GM19372 (cell line): ENCODE measurements at regions not wholly inside any gene's neighbourhood (a gene's known extent, or its start where the extent isn't known, plus 50 kb on each side); places are given as distances from the start of the nearest gene placed in this dataset.
"Not testable (repeated sequence)": the region's sequence is repeated elsewhere in the genome, so short reads cannot be mapped to it uniquely, and the experiment has no call there.

ENCODE experiments used
- ATAC-seq: cut with Tn5 transposase; IDR thresholded peaks from one replicate; pipeline ENCODE4 v1.9.1; 2021; ENCODE audit warnings: mild to moderate bottlenecking, low read depth, moderate library complexity; ENCODE audit not compliant: unreplicated experiment

GRCh38 chr3:81891055-81891895 is 129.8 kb upstream of the GBE1 start:
- ATAC-seq, result no peak

GRCh38 chr3:81888914-81889557 is 127.6 kb upstream of the GBE1 start:
- ATAC-seq, result no peak

DNA sequence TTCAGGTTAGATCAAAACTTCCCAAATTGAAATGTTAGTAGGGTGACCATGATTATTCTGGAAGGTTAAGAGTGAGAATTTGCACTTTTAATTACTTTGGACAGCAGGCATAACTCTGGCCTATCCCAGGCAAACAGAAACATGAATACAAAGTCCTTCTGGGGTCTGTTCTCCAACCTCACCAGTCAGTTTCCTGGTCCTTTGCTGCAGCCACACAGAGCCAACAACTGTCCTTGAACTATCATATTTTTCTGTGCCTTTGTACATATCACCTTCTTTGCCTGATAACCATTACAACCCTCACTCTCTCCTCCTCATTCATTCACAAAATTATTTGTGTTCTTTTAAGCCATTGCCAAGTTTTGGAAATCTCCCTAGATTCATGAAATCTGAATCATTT is 126.0 kb upstream of the GBE1 start:
- no peak for ATAC-seq

DNA sequence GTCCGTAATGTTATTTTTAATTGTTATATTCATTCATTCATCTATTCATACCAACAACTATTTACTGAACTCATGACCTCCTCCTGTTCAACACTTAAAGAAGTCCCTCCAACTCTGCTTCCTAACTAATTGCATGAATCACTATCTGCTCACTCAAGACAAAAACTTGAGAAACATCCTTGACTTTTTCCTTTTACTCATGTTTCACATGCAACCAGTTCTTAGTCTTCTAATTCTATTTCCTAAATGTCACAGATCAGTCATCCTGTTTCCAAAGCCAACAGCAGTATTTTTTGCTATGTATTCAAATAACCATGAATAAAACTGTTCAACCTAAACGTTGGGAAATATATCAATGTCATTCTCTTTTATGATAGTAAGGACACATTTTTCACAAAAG is 124.6 kb upstream of the GBE1 start:
- no peak for ATAC-seq

DNA sequence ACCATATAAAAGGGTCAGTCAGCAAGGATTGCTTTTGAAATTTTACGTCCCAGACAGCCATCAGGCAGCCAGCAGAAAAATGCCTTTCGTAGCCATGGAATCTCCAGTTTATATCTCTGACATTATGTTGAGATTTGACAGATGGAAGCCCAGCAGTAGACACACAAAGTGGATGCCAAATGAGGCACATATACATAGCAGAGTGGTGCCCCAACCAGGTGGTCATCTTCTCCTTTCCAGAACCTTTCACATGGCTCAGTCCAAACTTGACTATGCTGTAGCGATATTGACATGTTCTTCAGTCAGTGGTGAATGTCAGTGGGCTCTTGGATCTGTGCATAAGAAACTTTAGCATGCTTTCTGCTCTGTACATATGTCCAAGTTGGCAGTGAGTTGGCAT is 123.3 kb upstream of the GBE1 start:
- ATAC-seq, result no peak

DNA sequence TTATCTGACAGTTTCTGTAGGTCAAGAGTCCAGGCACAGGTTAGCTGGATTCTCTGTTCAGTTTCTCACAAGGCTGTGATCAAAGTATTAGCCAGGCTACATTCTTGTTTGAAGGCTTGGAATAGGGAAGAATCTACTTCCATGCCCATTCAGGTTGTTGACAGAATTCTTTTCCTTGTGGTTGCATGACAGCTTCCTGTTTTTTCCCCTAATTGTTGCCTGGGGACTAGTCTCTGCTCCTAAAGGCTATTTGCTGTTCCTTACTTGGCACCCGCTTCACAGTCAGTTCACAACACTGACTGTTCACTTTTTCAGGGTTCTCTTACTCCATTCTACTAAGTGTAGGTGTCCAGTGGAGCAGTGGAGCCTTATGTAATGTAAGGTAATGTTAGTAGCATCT is 115.4 kb upstream of the GBE1 start:
- no peak for ATAC-seq

- ATAC-seq, result no peak
Measured at GRCh38 chr3:81874738-81875137, 113.3 kb upstream of the GBE1 start.

DNA sequence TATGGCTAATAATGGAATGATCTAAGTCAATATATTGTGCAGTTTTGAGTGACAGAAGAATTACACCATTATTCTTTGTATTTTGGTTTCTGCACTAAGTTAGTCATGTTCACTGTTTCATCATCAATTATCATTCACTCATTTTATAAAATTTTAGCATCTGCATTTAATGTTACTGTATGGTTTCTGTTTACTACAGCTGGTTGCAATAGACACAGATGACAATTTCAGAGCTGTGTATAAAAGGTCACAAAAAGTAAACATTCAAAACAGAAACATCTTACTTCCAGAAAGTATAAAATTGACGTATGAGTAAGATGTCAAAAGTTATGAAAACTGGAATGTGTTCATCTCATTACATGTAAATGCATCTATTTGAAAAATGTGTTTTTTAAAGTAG is 111.1 kb upstream of the GBE1 start:
- ATAC-seq, result no peak

GRCh38 chr3:81871358-81872155 is 110.1 kb upstream of the GBE1 start:
- ATAC-seq, result no peak

DNA sequence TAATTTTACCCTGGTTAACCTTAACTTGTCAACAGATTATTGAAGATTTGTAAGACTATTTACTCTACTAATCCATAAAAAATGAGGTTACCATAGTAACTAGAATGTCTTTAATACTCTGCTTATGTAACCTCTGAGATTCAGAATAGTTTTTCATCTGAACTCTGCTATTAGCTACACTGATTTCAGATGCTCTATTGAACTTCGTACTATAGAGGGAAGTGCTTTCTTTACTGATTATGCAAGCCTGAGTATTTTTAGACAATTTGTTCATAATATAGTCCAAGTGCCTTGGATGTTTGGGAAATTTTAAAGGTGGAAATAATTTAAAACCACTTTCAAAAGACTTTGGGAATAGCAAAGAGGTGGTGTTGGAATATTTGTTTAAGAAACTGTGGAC is 107.9 kb upstream of the GBE1 start:
- ATAC-seq, result no peak

DNA sequence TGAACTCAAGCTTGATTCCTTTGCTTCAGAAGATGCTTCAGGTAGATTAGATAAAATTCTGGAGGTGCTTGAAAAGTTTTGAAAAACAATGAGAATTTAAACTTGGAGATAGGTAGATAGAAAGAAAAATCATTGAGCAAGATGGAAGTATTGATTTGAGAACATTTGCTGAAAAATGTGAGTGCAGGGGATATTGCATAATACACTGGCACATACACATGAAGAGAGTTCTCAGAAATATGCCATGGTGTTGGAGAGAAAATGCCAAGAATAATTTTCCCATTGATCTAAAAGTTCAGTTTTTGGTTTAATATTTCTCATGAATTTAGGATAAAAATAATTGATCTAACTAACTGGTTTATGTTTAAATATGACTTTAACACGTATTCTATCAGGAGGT is 107.2 kb upstream of the GBE1 start:
- no peak for ATAC-seq

GRCh38 chr3:81867875-81868274 is 106.4 kb upstream of the GBE1 start:
- no peak for ATAC-seq

DNA sequence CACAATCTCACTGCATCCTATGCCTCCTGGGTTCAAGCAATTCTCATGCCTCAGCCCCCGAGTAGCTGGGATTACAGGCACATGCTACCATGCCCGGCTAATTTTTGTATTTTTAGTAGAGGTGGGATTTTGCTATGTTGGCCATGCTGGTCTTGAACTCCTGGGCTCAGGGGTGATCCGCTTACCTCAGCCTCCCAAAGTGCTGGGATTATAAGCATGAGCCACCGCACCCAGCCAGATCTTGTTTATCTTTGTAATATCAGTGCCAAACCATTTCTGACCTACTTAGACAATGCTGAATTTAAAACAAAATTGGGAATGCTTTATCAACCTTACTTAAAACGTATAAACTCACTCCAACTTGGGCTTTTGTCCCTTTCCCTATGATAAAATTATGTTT is 103.7 kb upstream of the GBE1 start:
- not testable (repeated sequence) for ATAC-seq

DNA sequence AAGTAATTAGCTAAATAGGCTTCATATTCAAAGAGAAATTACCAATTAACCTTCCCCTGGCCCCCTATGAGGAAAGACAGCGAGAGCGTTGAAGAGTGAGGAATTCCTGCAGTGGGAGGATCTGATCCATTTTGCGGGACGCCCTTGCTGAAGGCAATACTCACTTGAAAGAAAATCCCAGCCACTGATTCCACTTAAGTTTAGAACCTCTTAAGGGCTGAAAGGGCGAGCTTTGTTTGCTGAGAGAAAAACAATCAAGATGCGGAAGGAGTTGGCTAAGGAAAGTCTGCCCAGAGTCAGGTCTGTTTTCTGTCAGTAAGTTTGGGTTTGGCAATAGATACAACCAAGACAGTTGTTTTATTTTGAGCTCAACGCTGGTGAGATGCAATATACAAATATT is 102.8 kb upstream of the GBE1 start:
- no peak for ATAC-seq

GRCh38 chr3:81863756-81864155 is 102.3 kb upstream of the GBE1 start:
- no peak for ATAC-seq

DNA sequence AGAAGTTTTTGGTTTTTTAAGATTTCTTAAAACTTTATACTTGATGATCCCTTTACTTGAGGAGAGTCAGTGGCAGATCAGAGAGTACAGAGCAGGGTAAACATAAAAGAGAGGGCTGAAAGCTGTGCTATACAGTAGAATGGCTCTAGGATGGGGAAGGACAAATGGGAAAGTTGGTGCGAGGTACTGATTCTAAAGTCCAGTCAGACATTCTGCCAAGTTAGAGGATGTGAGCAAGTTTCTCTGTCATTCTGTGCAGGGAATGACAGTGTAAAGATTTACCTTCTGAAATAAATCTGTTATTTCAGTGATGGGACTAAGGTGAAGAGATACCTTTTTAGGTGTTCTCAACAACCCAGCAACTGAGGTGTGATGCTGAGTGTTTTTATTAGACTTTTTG is 100.1 kb upstream of the GBE1 start:
- no peak for ATAC-seq

GRCh38 chr3:81859524-81859923 is 98.1 kb upstream of the GBE1 start:
- ATAC-seq, result no peak

DNA sequence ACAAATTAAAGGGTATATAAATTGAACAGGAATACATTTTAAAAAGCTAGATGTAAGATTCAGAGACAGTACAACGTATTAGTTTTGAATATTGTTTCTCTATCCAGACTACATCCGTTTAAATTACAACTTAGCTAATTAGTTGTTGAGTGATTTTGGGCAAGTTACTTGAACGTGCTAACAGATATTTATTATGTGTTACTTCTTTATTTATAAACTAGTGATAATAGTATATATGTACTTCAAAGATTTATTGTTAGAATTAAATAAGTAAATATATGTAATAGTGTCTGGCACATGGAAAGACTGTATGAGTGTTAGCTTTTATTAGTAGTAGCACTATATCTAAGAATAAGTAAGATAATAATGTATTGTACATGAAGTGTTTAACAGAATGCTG is 92.0 kb upstream of the GBE1 start:
- ATAC-seq, result no peak

DNA sequence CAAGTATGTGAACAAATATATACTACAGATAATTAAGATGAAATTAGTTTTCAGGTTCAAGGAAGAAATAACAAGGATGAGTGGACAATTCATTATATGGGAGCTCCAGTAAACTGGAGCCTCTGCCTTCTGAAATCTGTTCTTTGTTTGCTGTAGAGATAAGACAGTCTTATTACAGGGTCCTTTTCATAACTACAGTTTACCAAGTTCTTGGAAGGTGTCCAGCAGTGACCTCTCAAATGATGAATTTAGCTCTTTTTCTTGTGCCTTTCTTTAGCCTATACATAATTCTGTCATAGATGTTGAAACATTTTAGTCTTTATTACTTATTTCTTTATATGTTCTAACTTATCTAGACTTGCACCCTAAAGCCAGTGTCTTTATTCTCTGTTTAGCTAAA is 89.7 kb upstream of the GBE1 start:
- no peak for ATAC-seq

DNA sequence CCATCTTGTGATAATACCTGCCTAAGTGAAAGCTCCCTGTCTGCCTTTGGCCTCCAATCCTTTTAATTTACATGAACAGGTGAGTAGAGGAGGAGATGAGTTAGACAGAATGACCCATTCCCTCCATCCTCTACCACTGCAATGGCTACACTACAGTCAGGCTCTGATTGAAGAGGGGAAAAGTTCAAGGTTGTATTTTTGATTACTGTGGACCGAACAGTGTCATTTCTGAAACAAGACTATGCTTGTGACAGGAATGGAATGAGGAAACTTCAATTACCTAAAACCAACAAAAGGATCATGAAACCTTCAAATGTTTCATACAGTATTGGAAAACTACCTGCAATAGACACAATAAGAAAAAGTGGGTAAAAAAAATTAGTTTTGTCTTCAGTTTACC is 85.5 kb upstream of the GBE1 start:
- ATAC-seq, result no peak

- no peak for ATAC-seq
Measured at GRCh38 chr3:81841540-81841939, 80.1 kb upstream of the GBE1 start.
